GM20000 (cell line): ENCODE measurements at regions not wholly inside any gene's neighbourhood (a gene's known extent, or its start where the extent isn't known, plus 50 kb on each side); places are given as distances from the start of the nearest gene placed in this dataset.

Source experiments
- DNase-seq: peaks from one replicate; pipeline ENCODE4 v3.0.0; 2012; ENCODE audit warnings: low spot score
- CTCF ChIP-seq: IDR thresholded peaks from 2 replicates; pipeline ENCODE4 v1.5.1; 2012; ENCODE audit warnings: mild to moderate bottlenecking, control low read depth; ENCODE audit errors: extremely low read depth, missing control alignments

- TF ChIP-seq CTCF: no peak
- DNase-seq: no peak
Observed at GRCh38 chr6:122220254-122220653, 179.2 kb upstream of the HSF2 start.

GRCh38 chr6:122222761-122223160 lies 176.7 kb upstream of the HSF2 start:
- TF ChIP-seq CTCF: no peak
- DNase-seq: no peak

- DNase-seq: no peak
- no peak for TF ChIP-seq CTCF
Observed at GRCh38 chr6:122223251-122223650, 176.2 kb upstream of the HSF2 start.

GRCh38 chr6:122238861-122239260 lies 160.6 kb upstream of the HSF2 start:
- TF ChIP-seq CTCF: no peak
- DNase-seq: no peak

GRCh38 chr6:122246906-122247658 lies 152.4 kb upstream of the HSF2 start:
- no peak for TF ChIP-seq CTCF
- DNase-seq: no peak

GRCh38 chr6:122248001-122248669 lies 151.3 kb upstream of the HSF2 start:
- TF ChIP-seq CTCF: no peak
- no peak for DNase-seq

GRCh38 chr6:122248844-122249243 lies 150.6 kb upstream of the HSF2 start:
- DNase-seq: no peak

More at GRCh38 chr6:122248844-122249243, 150.6 kb upstream of the HSF2 start:
- no peak for TF ChIP-seq CTCF
